Lower leg skin (tissue), 3 donors: ENCODE measurements at regions not wholly inside any gene's neighbourhood (a gene's known extent, or its start where the extent isn't known, plus 50 kb on each side); places are given as distances from the start of the nearest gene placed in this dataset.

Source experiments
- POLR2A ChIP-seq, 2 donors: fragments of 450-650 bp; IDR thresholded peaks; one replicate each; pipeline ENCODE4 v1.6.1; 2016 to 2017; ENCODE audit warnings: antibody characterized with exemption in 2 of 2, mild to moderate bottlenecking in 1 of 2, moderate library complexity in 1 of 2
- TF ChIP-seq, protein P1 (sequence below), 3 donors: fragments of 450-650 bp; IDR thresholded peaks; one replicate each; pipeline ENCODE4 v1.5.1; 2016; ENCODE audit warnings: antibody characterized with exemption in 3 of 3, mild to moderate bottlenecking in 3 of 3, moderate library complexity in 2 of 3

DNA sequence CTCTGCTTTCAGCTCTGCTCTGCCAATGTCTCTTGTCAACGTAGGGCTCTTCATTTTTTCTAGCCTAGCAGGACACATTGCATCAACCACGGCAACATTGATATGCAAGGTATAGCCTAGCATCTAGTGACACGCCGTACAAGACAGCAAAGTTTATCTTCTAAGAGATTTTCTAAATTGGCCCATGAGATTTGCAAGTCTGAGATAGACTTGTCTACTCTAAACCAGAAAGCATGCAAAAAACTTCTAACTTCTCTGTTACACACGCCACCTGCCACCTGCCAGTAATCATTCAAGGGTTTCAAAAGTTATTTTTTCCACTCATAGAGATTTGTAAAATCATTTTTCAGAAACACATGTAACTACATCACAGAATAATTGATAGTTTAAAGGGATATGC is 1265.7 kb downstream of the C4orf33 start:
- TF ChIP-seq, protein P1, sequence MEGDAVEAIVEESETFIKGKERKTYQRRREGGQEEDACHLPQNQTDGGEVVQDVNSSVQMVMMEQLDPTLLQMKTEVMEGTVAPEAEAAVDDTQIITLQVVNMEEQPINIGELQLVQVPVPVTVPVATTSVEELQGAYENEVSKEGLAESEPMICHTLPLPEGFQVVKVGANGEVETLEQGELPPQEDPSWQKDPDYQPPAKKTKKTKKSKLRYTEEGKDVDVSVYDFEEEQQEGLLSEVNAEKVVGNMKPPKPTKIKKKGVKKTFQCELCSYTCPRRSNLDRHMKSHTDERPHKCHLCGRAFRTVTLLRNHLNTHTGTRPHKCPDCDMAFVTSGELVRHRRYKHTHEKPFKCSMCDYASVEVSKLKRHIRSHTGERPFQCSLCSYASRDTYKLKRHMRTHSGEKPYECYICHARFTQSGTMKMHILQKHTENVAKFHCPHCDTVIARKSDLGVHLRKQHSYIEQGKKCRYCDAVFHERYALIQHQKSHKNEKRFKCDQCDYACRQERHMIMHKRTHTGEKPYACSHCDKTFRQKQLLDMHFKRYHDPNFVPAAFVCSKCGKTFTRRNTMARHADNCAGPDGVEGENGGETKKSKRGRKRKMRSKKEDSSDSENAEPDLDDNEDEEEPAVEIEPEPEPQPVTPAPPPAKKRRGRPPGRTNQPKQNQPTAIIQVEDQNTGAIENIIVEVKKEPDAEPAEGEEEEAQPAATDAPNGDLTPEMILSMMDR (IDR thresholded peaks at IDR 0.05) = no peak
- TF ChIP-seq POLR2A (IDR thresholded peaks at IDR 0.05) = no peak
